ENCODE measurements at regions not wholly inside any gene's neighbourhood (a gene's known extent, or its start where the extent isn't known, plus 50 kb on each side); places are given as distances from the start of the nearest gene placed in this dataset.

DNA sequence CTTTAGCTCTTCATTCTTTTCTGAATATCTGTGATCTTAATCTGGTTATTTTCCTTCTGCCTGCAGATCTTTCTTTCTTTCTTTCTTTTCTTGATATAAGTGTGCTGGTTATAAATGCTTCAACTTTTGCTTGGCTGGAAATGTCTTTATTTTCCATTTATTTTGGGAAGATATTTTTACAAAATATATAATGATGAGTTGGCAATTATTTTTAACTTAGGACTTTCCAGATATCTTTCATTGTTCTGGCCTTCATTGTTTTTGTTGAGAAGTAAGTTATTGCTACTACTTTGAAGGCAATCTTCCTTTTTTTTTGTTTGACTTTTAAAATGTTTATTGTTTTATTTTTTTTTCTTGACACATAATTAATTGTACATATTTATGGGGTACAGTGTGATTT is 75.3 kb downstream of the ZNF503 start:
- ChIA-PET CTCF (ENCODE audit: partially characterized antibody) (no interaction called here), POLR2A (ENCODE audit: partially characterized antibody) (no interaction called here)

More for the DNA sequence above, 75.3 kb downstream of the ZNF503 start:
- Histone ChIP-seq H2AFZ (ENCODE audit: low read length) (no peak overlapping the region), H3K23ac (ENCODE audit: insufficient read length) (no peak overlapping the region), H3K14ac (ENCODE audit: insufficient read length) (no peak overlapping the region), H3K18ac (ENCODE audit: extremely low read depth, low read length) (no peak overlapping the region), H3K23me2 (ENCODE audit: low read depth, low read length) (no peaks in the 10 kb centered on the region), H3K79me1 (ENCODE audit: low read depth, low read length) (no peaks in the 10 kb centered on the region), H3K9ac (replicated peaks in 1 of 4; ENCODE audit: extremely low read depth in 1 of 4, low read depth in 3 of 4, low read length in 3 of 4) (no peak overlapping the region), H3K79me2 (ENCODE audit: control insufficient read depth in 1 of 2, insufficient read depth in 2 of 2, low read length in 2 of 2) (no peaks in the 10 kb centered on the region), H4K8ac (ENCODE audit: extremely low read depth, insufficient read depth, low read length) (no peak overlapping the region), H2BK20ac (ENCODE audit: low read length) (no peak overlapping the region), H2AK5ac (ENCODE audit: low read depth, low read length) (no peak overlapping the region), H2BK15ac (ENCODE audit: low read length) (no peak overlapping the region), H3K56ac (replicated peaks; ENCODE audit: insufficient read length, low read depth, low read length) (no peak overlapping the region), H3K36me3 (ENCODE audit: control insufficient read depth in 2 of 4, insufficient read depth in 4 of 4, low read length in 3 of 4) (no peaks in the 10 kb centered on the region), H2BK120ac (replicated peaks; ENCODE audit: low read depth, low read length) (no peak overlapping the region), H3K4me1 (replicated peaks in 1 of 4; ENCODE audit: control insufficient read depth in 3 of 4, insufficient read depth in 4 of 4, low read length in 3 of 4) (no peaks in the 10 kb centered on the region), H3K9me3 (ENCODE audit: insufficient read depth in 2 of 2, low read depth in 1 of 2, low read length in 1 of 2) (peaks cover 0 to 3% of the 10 kb centered on the region in 2 experiments; a peak in 1 of 4 replicates), H4K91ac (replicated peaks; ENCODE audit: insufficient read length, low read length) (no peak overlapping the region), H4K20me1 (replicated peaks in 1 of 2; ENCODE audit: control insufficient read depth in 1 of 2, insufficient read depth in 2 of 2, low read length in 2 of 2) (no peaks in the 10 kb centered on the region), H2BK12ac (ENCODE audit: low read depth, low read length) (no peak overlapping the region), H3K27me3 (replicated peaks in 1 of 4; ENCODE audit: control insufficient read depth in 3 of 4, extremely low read depth in 1 of 4, insufficient read depth in 3 of 4, low read length in 3 of 4) (no peaks in the 10 kb centered on the region), H3K27ac (ENCODE audit: low read depth, low read length) (no peak overlapping the region), H2BK5ac (ENCODE audit: low read depth, low read length) (no peak overlapping the region), H3K4ac (replicated peaks; ENCODE audit: insufficient read length, low read depth, low read length) (no peak overlapping the region), H4K5ac (ENCODE audit: insufficient read length, low read depth, low read length) (no peak overlapping the region), H3K4me3 (ENCODE audit: extremely low read depth in 1 of 4, insufficient read depth in 2 of 4, low read depth in 3 of 4, low read length in 4 of 4) (no peak overlapping the region), H3K4me2 (ENCODE audit: insufficient read depth in 1 of 2, low read depth in 2 of 2, low read length in 2 of 2) (no peak overlapping the region)
- DNase-seq (ENCODE audit: low read depth in 1 of 2, low spot score in 2 of 2), result no peak
- TF ChIP-seq MAFK (IDR thresholded peaks at IDR 0.05; ENCODE audit: low read depth, low read length), result peak; percentile 37; the same call in 1 of the 2 replicates
- no peak for TF ChIP-seq FOSL1 (IDR thresholded peaks at IDR 0.05; ENCODE audit: insufficient read depth, low read depth, low read length)
- no peak for FAIRE-seq
